Neuron (in vitro differentiated cells): ENCODE measurements at regions not wholly inside any gene's neighbourhood (a gene's known extent, or its start where the extent isn't known, plus 50 kb on each side); places are given as distances from the start of the nearest gene placed in this dataset.
"Not testable (repeated sequence)": the region's sequence is repeated elsewhere in the genome, so short reads cannot be mapped to it uniquely, and the experiment has no call there.

Experiments used
- H2AFZ ChIP-seq: one replicate; pipeline ENCODE4 v1.6.1; 2013; ENCODE audit warnings: low read depth, mild to moderate bottlenecking, inconsistent platforms, low read length, moderate library complexity
- H3K27me3 ChIP-seq: one replicate; pipeline ENCODE4 v1.6.1; 2013; ENCODE audit warnings: low read length; ENCODE audit not compliant: insufficient read depth
- H3K36me3 ChIP-seq: one replicate; pipeline ENCODE4 v1.6.1; 2013; ENCODE audit warnings: low read length; ENCODE audit not compliant: insufficient read depth
- H3K4me1 ChIP-seq: one replicate; pipeline ENCODE4 v1.6.1; 2013; ENCODE audit warnings: low read length; ENCODE audit not compliant: insufficient read depth
- H3K4me3 ChIP-seq: 2 replicates; pipeline ENCODE4 v1.5.1; 2013; ENCODE audit warnings: mild to moderate bottlenecking, low read length, moderate library complexity
- H3K9me3 ChIP-seq: one replicate; pipeline ENCODE4 v1.6.1; 2013; ENCODE audit warnings: low read length

- H3K36me3 ChIP-seq = no peaks in the 10 kb centered on the region
These were observed 199.7 kb downstream of the CTTN start for GRCh38 chr11:70597751-70598625.

GRCh38 chr11:70600911-70601415 is 202.6 kb downstream of the CTTN start:
- H3K4me1 ChIP-seq = peaks cover 12% of the 10 kb centered on the region
- not testable (repeated sequence) for H3K4me3 ChIP-seq, H2AFZ ChIP-seq, H3K36me3 ChIP-seq, H3K9me3 ChIP-seq, H3K27me3 ChIP-seq

More at GRCh38 chr11:70597751-70598625, 199.7 kb downstream of the CTTN start:
- Histone ChIP-seq H3K27me3 (no peaks in the 10 kb centered on the region), H2AFZ (no peak overlapping the region), H3K4me3 (no peak overlapping the region), H3K9me3 (no peaks in the 10 kb centered on the region), H3K4me1 (peaks cover 12% of the 10 kb centered on the region)

DNA sequence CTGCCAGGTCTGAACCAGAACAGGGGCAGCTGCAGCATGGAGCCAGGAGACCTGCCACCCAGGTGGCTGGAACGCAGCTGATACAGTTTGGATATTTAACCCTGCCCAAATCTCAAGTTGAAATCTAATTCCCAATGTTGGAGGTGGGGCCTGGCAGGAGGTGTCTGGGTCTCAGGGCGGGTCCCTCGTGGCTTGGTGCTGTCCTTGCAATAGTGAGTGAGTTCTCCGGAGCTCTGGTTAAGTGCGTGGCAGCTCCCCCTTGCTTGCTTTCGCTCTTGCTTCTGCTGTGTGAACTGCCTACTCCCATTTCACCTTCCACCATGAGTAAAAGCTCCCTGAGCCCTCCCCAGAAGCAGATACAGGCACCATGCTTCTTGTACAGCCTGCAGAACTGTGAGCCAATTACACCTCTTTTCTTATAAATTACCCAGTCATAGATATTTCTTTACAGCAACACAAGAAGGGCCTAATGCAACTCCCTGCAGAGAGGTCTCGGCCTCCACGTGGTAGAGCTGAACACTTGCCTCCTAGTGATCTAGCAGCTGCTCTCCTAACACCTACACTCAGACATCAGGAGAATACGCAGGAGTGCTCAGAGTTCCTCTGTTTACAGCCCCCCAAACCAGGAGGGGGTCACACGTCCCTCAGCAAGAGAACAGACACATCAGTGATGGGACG is 203.7 kb downstream of the CTTN start:
- Histone ChIP-seq H2AFZ (no peak overlapping the region), H3K4me1 (peaks cover 12% of the 10 kb centered on the region), H3K27me3 (no peaks in the 10 kb centered on the region), H3K36me3 (no peaks in the 10 kb centered on the region), H3K4me3 (no peak overlapping the region), H3K9me3 (no peaks in the 10 kb centered on the region)

DNA sequence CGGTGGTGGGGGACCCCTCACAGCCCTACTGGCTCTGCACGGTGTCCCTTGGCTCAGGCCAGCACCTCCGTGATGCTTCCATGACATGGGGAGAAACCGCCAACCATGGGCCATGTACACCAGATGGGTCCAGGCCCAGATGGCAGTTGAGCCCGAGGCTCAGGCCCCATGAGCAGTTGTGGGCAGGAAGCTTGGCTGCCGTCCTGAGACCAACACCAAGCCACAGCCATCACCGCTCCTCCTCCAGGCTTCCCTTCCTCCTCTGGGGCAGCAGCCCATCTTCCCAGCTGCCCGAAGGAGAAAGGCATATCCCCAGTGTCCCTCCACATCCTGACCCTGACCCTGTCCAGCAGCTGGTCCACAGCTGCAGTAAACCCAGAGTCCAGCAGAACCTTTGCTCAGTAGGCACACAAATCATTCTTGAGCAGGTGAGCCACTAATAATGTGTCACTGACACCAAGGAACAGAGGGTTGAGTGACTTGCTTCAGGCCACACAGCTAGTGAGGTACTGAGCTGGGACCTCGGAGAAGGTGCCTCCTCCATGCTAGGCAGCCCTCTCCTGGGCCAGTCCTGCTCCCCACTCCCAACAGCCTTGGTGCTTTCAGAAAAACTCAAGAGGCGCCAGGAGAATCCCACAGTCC is 204.9 kb downstream of the CTTN start:
- H3K4me1 ChIP-seq = peaks cover 9% of the 10 kb centered on the region
- no peaks in the 10 kb centered on the region for H3K36me3 ChIP-seq
- H3K27me3 ChIP-seq = no peaks in the 10 kb centered on the region
- no peak overlapping the region for H3K4me3 ChIP-seq
- H3K9me3 ChIP-seq = no peaks in the 10 kb centered on the region
- no peak overlapping the region for H2AFZ ChIP-seq

- Histone ChIP-seq H3K9me3 (no peaks in the 10 kb centered on the region), H3K4me3 (no peak overlapping the region), H3K36me3 (no peaks in the 10 kb centered on the region)
These were observed 205.5 kb downstream of the CTTN start for GRCh38 chr11:70603756-70604211.

GRCh38 chr11:70604221-70604620 is 205.9 kb downstream of the CTTN start:
- H3K9me3 ChIP-seq = no peaks in the 10 kb centered on the region
- H3K4me3 ChIP-seq = no peak overlapping the region
- H3K36me3 ChIP-seq = no peaks in the 10 kb centered on the region
- no peaks in the 10 kb centered on the region for H3K27me3 ChIP-seq
- H3K4me1 ChIP-seq = peaks cover 11% of the 10 kb centered on the region
- H2AFZ ChIP-seq = no peak overlapping the region

More at GRCh38 chr11:70603756-70604211, 205.5 kb downstream of the CTTN start:
- Histone ChIP-seq H3K27me3 (no peaks in the 10 kb centered on the region), H3K4me1 (peaks cover 7% of the 10 kb centered on the region), H2AFZ (no peak overlapping the region)

- peaks cover 13% of the 10 kb centered on the region for H3K4me1 ChIP-seq
- no peaks in the 10 kb centered on the region for H3K9me3 ChIP-seq
- no peak overlapping the region for H3K4me3 ChIP-seq
- H3K36me3 ChIP-seq = no peaks in the 10 kb centered on the region
- no peaks in the 10 kb centered on the region for H3K27me3 ChIP-seq
- no peak overlapping the region for H2AFZ ChIP-seq
These were observed 206.5 kb downstream of the CTTN start for GRCh38 chr11:70604630-70605467.

- H2AFZ ChIP-seq = no peak overlapping the region
- no peaks in the 10 kb centered on the region for H3K27me3 ChIP-seq
- no peak overlapping the region for H3K4me3 ChIP-seq
- H3K36me3 ChIP-seq = no peaks in the 10 kb centered on the region
- peaks cover 17% of the 10 kb centered on the region for H3K4me1 ChIP-seq
- no peaks in the 10 kb centered on the region for H3K9me3 ChIP-seq
These were observed 207.1 kb downstream of the CTTN start for GRCh38 chr11:70605468-70605815.

DNA sequence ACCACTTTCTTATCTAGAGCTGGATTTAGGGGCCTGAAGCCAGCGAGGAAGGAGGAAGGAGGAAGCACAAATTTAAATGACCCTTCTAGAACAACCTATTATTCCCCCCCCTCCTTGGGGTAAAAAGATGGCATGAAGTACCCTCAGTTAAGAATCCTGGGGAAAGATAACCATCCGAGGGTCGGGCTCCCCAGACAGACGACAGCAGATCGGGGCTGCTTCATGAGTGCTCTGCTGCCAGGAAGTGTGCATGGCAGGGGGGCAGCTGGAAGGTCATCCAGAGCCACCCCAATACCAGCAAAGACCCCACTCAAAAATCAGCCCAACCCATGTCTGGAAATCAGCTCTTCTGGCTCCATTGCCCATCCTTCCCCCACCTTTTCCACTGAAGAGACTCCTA is 207.5 kb downstream of the CTTN start:
- Histone ChIP-seq H3K4me3 (no peak overlapping the region), H3K9me3 (no peaks in the 10 kb centered on the region), H3K4me1 (peaks cover 21% of the 10 kb centered on the region), H3K36me3 (no peaks in the 10 kb centered on the region), H2AFZ (no peak overlapping the region), H3K27me3 (no peaks in the 10 kb centered on the region)

GRCh38 chr11:70606248-70606950 is 208.1 kb downstream of the CTTN start:
- Histone ChIP-seq H3K36me3 (no peaks in the 10 kb centered on the region), H3K4me1 (peaks cover 26% of the 10 kb centered on the region), H3K27me3 (no peaks in the 10 kb centered on the region), H2AFZ (no peak overlapping the region), H3K4me3 (no peak overlapping the region), H3K9me3 (no peaks in the 10 kb centered on the region)

- Histone ChIP-seq H3K36me3 (no peaks in the 10 kb centered on the region), H3K27me3 (no peaks in the 10 kb centered on the region), H3K4me3 (no peak overlapping the region), H3K4me1 (peaks cover 30% of the 10 kb centered on the region), H2AFZ (no peak overlapping the region), H3K9me3 (no peaks in the 10 kb centered on the region)
These were observed 208.6 kb downstream of the CTTN start for GRCh38 chr11:70606951-70607330.

- Histone ChIP-seq H3K36me3 (no peaks in the 10 kb centered on the region), H3K4me3 (no peak overlapping the region), H2AFZ (no peak overlapping the region), H3K9me3 (no peaks in the 10 kb centered on the region), H3K4me1 (peaks cover 27% of the 10 kb centered on the region), H3K27me3 (no peaks in the 10 kb centered on the region)
These were observed 209.2 kb downstream of the CTTN start for GRCh38 chr11:70607561-70607960.
